ENCODE measurements at regions not wholly inside any gene's neighbourhood (a gene's known extent, or its start where the extent isn't known, plus 50 kb on each side); places are given as distances from the start of the nearest gene placed in this dataset.

DNA sequence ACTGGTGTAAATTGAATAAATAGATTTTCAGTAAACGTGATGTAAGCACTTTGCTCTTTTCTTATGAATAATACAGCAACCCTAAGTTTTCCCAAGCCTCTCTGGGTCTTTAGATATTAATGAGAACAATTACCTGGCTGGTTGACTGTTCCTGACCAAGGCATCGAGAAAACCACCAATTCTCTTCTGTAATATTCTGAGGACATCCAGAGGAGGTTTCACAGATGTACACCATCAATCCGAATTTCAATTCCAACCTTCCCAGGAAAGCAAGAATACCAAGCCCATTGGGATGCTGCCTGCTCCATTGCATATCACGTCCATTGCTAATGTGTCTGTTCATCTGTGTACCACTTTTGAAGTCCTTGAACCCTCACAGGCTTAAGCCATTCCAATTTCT, 571.8 kb downstream of the NUP35 start:
- TF ChIP-seq EZH2 (IDR thresholded peaks at IDR 0.05) (no peak), POLR2AphosphoS5 (IDR thresholded peaks at IDR 0.05; ENCODE audit: borderline replicate concordance, low read depth, low read length) (no peak), FOXP2 (optimal IDR thresholded peaks at IDR 0.05; ENCODE audit: control extremely low read depth, extremely low read length, insufficient read depth) (no peak)
